Cerebellar cortex (tissue), 1 donor: ENCODE measurements at regions not wholly inside any gene's neighbourhood (a gene's known extent, or its start where the extent isn't known, plus 50 kb on each side); places are given as distances from the start of the nearest gene placed in this dataset.
"Not testable (repeated sequence)": the region's sequence is repeated elsewhere in the genome, so short reads cannot be mapped to it uniquely, and the experiment has no call there.

Source experiments
- DNase-seq: peaks from one replicate; pipeline ENCODE4 v3.0.0-alpha.2; 2015; ENCODE audit warnings: low spot score

DNA sequence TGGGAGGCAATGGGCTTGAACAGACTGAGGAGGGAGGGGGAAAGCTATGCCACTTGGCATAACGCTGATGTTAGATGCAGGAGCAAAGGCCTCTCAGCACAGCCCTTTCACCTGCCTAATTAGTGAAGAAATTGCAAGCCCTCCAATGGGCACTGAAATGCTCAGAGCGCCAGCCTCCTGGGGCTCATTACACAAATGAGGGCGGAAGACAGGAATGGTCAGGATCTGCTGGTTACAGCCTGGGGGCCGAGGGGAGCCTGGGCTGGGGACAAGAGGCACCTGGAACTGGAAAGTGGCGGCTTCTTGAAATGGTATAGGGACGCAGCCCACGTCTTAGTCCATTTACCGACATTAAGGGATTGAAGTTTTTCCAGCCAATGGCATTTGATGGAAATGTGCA, 50.2 kb upstream of the PLET1 start:
- no peak for DNase-seq

DNA sequence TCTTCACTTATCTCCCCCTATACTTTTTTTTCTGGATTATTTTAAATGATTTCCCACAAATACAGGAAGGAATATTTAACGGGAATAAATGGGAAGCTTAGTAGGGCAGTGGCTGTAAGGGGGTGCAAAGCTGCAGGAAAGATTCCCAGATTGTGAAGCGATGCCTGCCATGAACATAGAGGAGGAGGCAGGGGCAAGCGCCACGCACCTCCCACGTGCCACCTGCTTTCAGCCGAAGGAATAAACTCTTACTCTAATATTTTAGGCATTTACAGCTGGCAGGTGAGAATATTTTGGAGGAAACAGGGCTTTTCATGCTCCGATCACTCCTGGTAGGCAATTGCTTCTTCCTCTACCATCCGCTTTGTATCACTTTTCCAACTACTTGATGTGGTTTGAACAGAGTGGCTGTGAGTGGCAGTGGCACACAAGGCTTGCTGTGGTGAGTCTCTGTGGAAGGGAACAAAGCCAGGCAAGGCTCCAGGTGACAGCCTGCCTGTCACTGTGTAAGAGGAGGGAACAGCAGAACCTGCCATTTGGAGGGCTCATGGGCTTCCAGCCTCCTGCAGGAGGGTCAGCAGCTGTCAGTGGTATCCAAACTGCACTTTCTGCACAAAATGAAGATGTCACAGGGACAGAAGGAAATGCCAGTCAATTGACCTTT, 54.5 kb upstream of the PLET1 start:
- peak; percentile 91 for DNase-seq

DNA sequence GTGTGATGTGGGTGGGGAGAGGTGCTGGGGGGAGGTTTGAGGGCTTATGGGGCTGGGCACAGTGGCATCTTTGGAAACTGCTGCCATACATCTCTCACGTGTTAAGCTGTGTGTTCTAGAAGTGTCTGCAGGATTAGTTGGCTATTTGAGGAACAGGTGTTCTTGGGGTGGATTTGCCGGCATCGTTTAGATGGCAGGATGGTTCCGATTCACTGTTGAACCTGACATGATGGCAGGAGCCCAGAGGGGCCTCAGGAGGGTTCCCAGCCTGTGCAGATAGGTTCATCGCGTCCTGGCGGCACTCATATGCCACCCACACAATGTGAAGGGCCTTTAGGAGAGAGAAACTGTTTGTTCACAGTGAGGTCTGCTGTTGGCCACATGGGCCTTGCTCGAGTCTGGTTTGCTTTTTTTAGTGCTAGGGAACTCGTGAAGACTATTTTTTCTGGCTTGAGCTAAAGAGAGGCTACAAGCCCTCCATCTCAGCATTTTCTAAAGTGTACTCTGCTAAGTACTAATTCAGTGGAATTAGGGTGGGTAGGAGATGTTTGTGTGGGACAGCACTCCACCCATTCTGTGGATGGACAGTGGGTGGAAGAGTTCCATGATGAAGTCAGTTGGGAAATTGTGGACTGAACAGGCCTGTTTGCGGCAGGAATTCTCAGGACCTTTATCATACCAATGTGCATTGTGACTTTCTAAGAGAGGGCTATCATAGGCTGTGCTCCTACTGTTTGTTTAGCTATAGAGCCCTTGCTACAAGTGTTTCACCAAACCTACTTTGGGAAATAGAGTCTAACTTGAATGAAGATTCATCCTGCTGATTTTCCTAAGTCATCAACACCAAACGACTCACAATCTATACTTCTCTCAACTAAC, 55.4 kb upstream of the PLET1 start:
- DNase-seq: peak; percentile 47

DNA sequence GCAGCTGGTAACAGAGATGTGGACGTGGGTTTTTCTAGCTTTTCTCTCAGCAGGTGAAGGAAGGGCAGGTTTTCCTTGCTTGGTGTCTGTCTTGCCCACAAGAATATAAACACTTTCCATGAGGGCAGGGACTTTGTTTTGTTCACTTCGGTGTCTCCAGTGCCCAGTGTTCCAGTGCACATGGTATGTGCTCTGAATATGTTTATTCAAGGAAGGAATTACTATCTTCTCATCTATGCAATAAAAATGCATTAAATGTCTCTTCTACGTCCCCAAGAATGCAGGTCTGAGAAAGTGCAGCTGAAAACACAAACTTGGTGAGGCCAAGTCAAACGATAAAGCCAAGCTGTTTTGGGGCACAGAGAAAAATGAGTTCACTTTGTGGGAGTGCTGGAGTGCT, 56.3 kb upstream of the PLET1 start:
- no peak for DNase-seq

DNA sequence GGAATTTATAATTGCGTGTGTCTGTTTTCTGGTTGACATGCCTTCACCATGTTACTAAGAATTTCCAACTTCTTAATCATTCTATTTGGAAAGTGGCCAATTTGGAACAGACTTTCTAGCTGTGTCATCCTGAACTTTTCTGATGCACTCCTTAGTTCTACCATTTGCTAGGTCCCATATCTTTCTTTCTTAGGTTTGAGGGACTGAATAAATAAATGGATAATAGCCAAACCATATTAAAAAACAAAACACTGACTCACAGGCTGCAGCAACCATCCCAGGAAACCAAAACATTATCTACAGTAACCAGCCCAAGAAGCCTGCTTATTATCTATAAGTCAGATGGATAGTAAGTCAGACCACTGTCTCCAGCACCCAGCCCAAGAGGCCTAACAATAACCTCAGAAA, 57.5 kb upstream of the PLET1 start:
- no peak for DNase-seq

DNA sequence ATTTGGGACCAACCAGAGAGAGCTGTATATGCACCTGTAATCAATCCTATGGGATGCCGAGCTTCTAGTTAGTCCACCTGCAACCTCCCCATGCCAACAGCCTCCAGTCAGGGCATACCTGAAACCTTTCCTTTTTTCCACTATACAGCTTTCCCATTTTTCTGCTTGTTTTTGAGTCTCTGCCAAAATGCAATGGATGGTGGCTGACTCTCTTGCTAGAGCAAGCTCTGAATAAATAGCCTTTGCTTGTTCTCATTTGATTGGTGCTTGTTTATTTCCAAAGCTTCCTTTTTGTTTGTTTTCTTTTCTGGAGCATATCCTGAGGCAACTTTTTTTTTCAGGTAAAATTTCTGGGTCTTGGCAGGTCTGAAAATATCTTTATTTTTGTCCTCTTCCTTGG, 58.0 kb upstream of the PLET1 start:
- no peak for DNase-seq

DNA sequence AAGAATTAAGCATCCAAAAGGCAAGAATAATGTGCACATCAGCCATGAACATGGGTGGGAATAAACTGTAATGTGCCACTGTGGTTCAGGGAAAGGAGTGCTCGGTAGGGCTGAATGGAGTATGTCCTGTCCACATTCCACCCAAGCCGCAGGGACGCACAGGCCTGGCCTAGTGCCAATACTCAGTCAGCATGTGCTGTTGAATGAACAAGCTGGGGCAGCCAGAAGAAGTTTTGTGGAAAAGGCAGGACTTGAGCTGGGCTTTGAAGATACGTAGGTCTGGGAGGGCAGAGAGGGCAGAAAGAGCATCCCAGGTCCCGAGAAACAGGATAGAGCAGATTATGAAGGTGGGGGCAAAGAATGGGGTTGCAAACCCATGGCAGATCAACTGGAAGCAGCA, 60.0 kb upstream of the PLET1 start:
- DNase-seq: no peak

DNA sequence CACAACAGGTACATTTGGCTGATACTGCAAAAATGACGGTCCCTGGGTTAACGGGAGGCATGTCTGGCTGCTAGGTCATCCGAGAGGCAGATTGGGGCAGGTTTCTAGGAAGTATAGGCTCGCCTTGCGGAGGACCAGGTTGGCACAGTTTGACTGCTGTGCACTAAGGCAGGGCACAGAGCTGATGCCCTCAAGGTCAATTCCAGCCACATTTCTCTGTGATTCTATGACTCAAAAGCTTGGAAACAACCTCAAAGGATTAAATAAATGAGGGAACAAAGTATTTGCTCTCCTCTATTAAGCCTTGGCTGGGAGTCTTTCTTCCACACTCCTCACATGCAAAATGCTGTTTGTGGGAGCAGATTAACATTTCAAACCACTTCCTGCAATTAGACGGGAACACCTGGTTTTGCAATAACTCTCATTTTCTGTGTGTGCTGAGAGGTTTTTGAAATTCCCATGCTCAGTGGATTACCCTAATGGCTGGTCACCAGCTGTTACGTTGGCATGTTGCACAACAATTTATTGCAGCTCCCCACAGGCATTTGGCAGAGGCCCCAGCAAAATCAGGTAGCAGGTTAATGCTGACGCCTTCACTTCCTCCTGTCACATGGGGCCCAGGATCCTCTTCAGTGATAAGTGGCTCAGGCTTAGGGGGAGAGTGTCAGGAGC, 61.0 kb upstream of the PLET1 start:
- peak; percentile 85 for DNase-seq

DNA sequence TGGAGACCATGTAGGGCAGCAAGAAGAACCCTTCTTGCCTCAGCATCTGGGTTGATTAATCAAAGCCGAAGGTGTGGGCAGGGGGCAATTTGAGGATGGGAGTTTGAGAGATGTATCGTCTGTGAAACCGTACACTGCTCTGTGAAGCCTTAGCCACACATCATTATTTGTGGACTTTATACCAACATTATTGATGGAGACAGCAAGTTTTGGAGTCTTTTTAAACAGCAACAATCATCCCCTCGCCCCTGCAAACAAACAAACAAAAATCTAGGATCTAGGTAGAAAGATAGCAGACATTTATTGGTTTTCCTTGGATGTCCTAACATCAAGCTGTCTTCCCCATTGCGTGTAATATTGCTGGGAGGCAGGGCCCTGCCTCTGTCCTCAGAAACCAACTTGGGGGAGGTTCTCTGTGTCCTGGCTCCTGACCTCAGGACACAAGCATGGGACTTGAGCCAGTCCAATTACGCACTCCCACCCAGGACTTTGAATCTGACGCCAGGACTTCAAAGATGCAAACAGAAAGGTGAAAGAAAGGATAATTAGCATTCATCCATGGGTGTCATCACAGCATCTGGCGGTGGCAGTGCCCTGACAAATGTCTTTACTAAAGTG, 61.6 kb upstream of the PLET1 start:
- DNase-seq: no peak

DNA sequence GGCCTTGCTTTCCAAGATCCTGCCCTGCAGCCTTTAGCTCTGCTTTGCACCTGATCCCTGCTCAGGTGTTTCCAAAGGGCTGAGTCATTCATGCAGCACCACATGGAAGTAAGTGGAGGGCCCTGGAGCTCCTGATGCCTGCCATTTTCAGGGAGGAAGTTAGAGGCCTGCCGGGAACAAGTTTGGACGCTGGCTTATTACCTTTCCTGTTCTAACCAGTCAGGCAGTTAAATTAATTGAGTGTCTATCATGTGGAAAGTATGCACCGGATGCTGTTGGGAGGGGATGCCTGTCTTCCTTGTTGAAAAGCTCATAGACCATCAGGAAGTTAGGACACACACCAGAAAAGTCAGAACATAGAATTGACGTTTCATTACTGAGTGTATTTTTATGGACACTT, 73.7 kb upstream of the PLET1 start:
- DNase-seq: no peak

DNA sequence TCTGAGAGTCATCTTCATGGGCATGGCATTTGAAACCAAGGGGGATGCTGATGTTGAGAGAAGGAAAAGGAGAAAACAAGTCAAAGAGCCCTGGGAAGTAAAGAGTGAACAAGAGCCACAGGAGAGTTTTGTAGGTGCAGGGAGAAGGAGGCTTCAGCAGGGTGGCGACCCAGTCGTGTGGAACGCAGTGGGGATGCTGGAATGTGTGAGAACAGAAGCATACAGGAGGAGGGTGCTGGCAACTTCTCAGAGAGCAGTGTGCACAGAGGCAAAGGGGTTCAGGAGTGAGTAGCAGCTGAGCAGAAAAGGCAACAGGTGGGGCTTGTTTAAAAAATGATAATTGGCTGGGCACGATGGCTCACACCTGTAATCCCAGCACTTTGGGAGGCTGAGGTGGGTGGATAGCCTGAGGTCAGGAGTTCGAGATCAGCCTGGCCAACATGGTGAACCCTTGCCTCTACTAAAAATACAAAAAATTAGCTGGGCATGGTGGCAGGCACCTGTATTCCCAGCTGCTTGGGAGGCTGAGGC, 75.8 kb upstream of the PLET1 start:
- no peak for DNase-seq

DNA sequence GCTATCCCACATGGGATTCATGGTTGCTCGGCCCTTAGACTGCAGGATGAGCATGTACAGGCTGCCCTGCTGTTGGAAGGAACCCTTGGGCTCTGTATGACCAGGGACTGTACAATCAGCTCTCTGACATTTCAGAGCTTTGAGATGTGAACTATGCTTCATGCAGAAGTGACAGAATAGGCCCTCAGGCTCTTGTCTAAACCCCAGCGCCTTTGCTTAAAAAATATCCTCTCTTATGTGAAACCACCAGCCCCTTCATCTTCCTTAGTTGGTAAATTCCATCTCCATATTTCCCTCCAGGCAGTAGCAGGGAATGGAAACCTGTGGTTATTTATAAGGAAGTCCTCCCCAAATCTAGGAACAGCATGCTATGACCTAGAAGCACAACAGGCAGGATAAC, 78.9 kb upstream of the PLET1 start:
- no peak for DNase-seq

DNA sequence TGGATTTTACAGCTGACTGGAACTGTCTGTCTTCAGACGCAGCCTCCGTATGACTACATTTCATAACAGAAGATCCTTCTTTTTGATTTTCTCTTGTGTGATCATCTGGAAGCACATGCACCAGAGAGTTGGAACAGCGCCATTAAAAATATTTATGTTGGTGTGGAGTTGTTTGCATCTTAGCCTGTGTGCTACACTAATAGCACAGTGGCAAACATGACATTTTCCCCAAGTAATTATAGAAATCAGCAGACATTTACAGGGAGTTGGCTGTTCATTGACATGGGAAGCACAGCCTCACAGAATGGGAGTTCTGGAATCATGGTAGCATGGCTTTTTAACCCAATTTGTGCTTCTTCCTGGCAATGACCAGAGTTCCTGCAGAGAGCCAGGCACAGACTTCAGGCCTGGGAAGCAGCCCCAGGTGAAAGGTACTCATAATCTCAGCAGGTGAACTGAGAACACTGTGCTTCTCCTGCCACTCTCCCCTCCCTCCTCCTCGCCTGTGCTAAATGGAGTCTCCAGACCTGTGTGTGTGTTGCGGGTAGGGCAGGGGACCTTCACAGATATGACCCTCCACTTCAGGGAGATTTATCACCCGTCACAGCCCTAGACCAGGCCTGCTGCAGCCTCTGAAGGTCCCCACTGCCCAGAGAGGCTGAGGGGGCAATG, 82.8 kb upstream of the PLET1 start:
- DNase-seq: peak; percentile 94

DNA sequence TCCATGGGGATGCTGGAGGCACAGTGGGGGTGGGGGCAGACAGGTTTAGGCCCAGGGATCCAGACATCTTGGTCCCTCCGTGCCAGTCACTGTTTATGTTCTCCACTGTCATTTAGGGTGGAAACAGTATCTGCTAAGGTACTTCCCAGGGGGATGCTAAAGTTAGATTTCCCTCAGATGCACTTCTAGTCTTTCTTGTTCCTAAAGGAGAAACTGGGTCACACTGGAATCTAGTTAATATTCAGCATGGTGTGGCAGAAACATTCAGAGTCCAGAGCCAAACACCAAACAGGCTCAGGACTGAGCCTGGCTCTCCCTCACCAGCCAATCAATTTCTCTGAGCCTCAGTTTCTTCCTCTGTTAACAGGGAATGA, 83.4 kb upstream of the PLET1 start:
- peak; percentile 60 for DNase-seq

DNA sequence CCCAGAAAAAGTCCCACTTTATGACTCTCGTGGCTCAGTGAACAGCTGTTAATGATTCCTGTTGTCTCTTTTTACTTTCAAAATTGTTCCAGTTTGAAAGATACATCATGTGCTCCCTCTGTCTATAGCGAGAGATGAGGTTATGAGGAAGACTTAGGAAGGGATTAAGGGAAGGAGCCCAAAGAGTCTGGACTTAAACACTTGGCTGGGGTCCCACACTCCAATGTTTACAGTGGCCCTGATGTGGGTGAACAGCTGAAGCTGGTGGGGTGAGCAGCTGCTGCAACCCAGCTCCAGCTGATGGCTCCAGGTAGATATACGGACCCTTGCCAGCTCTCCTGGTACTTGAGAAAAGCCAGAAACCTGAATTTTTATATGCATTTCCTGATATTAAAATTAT, 84.5 kb upstream of the PLET1 start:
- DNase-seq: no peak

DNA sequence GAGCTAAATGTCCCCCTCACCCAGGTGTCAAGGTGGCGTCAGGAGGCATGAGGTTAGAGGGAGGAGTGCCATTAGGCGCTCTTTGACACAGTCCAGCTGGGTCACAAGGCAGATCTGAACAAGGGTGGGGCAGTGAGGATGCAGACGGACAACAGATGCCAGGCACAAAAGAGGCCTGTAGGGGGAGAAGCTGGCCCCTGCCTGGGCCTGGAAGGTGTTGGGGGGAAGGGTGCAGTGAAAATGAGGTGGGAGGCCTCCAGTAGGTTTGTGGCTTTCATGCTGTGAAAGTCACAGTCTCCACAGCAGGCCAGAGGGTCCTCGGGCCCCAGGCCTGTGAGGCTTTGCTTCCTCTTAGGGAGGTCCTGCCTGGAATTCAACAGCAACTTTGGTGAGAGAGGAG, 85.0 kb upstream of the PLET1 start:
- DNase-seq: no peak

DNA sequence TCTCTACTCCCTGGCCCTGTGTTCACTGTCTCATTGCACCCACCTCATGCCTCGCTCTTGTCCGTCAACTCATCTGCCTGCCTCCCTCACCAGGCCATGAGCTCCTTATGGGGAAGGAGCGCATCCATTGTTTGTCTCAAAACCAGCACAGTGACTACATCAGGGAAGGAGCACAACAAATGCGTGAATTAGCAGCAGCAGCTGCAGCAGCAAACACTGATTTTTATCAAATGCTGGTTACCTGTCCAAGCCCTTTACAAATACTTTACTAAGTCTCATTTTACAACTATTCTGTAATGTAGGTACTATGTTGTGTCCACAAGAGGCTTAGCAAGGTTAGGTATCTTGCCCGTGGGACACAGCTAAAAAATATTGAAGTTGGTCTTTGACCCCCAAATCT, 85.9 kb upstream of the PLET1 start:
- no peak for DNase-seq

DNA sequence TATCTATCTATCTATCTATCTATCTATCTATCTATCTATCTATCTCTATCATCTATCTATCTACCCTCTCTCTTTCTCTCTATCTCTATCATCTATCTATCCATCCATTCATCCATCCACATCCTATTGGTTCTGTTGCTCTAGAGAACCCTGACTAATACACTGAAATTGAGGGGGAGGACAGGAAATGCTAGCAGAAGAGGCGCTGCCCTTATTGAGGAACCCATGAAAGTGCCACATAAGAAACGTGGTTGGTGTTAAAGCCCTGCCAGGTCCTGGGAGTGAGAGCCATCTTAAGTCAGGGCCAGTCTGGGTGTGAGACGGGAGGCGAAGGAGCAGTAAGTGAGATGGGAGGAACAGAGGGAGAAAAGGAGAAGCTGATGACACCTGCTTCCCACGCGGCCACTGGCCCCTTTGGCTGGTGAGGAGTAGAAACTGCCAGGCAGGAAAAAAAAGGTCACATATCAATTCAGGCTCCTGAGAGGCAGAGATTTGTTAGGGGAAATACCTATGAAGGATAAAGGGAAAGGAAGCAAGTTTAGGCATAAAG, 87.9 kb upstream of the PLET1 start:
- DNase-seq: no peak

DNA sequence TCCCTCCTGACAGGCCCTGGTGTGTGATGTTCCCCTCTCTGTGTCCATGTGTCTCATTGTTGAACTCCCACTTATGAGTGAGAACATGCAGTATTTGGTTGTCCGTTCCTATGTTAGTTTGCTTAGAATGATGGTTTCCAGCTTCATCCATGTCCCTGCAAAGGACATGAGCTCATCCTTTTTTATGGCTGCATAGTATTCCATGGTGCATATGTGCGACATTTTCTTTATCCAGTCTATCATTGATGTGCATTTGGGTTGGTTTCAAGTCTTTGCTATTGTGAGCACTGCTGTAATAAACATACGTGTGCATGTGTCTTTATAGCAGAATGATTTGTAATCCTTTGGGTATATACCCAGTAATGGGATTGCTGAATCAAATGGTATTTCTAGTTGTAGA, 90.8 kb upstream of the PLET1 start:
- not testable (repeated sequence) for DNase-seq

DNA sequence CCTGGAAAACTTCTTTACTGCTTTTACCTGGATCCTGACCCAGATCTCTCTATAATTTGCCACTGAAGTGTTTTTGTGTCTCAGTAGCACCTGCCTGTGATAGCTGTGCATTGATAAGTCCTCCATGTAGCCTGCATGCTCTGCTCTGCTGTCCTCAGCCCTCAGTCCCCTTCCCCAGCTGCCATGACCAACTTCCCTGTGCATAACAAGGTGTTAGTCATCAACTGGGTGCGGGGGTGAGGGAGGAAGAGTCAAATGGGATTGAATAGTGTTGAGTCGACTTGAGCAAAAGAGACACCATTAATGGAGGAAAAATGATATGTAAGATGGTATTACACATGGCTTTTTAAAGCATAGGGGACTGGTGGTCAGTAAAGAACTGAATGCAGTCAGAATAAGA, 92.2 kb upstream of the PLET1 start:
- no peak for DNase-seq

DNA sequence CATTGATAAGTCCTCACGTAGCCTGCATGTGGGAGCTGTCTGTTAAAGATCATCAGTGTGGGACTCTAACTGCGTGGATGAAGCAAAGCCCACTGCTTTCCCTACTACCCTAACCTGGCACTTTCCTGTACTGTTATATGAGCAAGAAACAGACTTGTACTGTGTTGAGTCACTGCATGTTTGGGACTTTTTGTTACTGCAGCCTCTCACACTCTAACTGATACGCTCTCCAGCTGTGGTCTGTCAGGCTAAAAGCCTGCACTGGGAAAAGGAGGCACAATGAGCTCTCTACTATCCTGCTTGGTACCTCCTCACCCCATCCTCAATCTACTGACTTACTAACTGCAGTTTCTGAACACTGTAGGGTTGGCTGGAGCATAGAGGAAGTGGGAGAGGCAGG, 93.7 kb upstream of the PLET1 start:
- DNase-seq: no peak

DNA sequence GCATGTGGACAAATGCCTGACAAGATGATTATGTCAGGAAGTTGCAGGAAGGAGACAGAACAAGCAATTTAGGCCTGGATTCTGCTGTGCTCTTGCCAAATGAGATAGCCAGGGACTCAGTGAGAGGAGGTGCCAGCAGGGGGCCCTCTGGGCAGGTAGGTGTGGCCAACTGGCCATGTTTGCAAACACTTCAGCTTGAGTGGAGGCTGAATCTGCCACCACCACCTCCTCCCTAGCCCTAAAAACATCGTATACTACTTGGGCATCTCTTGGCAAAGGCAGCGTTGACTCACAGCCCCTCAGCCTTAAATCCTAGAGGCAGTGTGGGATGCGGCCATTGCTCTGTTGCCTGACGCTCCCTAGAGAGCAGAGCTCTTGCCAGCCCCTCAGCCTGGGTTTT, 95.1 kb upstream of the PLET1 start:
- peak; percentile 95 for DNase-seq
